GM18870 (cell line): ENCODE measurements at regions not wholly inside any gene's neighbourhood (a gene's known extent, or its start where the extent isn't known, plus 50 kb on each side); places are given as distances from the start of the nearest gene placed in this dataset.
A peak's percentile ranks its signal among the peaks of the same experiment; 100 is the strongest.
"Not testable (repeated sequence)": the region's sequence is repeated elsewhere in the genome, so short reads cannot be mapped to it uniquely, and the experiment has no call there.

Experiments
- ATAC-seq: cut with Tn5 transposase; IDR thresholded peaks from one replicate; pipeline ENCODE4 v1.9.1; 2021; ENCODE audit warnings: moderate library complexity; ENCODE audit not compliant: unreplicated experiment

DNA sequence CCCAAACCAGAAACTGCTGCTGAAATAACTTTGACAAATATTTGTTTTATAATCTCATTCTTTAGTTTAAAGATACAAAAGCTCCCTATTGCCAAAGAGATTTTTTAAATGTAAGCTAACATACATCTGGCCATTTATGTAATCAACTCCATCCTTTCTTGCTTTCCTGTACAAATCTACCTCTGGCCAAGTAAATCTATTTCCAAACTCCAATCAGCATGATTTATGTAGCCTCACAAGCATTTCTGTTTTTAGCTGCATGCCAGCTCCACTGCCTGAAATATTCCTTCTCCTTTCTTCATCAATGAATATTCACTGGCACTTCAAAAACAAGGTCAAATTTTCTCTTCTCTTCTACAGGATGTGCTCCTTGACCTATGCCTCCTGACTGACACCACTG lies 80.0 kb downstream of the SHOX2 start:
- ATAC-seq: no peak

DNA sequence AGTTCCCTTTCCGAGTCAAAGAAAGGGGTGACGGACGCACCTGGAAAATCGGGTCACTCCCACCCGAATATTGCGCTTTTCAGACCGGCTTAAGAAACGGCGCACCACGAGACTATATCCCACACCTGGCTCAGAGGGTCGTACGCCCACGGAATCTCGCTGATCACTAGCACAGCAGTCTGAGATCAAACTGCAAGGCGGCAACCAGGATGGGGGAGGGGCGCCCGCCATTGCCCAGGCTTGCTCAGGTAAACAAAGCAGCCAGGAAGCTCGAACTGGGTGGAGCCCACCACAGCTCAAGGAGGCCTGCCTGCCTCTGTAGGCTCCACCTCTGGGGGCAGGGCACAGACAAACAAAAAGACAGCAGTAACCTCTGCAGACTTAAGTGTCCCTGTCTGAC lies 86.3 kb downstream of the SHOX2 start:
- ATAC-seq: not testable (repeated sequence)

DNA sequence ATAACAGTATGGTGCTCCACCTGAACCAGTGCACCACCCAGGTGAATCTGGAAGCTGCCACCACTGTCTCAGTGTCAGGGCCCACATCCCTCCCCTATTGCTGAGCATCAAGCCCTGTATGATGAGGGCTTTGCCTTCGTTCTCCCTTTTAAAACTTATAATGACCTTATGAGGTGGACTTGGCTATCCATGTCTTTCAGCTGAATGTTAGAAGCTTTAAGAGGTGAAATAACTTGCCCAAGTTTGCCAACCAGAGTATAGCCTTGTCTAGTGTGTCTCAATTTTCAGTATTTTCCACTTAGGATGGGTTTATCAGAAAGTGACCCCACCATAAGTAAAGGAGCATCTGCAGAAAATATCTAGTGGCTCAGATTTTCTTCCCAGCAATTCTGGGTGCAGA lies 87.8 kb downstream of the SHOX2 start:
- ATAC-seq: no peak

DNA sequence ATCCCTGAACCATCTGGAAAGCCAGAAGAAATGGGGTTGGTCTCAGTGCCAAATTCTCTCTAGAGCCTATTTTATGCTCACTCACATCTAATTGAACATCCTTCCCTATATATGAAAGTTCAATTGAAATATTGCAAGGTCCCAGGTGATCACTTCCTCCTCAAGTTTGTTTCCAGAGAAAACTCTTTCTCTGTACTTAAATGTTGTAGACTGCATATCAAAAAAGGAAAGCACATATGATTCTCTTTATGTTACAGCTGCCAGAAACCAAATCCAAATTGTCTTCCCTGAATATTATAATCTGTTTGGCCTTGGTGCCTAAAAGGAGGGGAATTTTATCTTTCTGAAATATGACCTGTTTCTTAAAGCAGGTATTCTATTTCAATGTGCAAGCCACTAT lies 93.3 kb downstream of the SHOX2 start:
- ATAC-seq: no peak

DNA sequence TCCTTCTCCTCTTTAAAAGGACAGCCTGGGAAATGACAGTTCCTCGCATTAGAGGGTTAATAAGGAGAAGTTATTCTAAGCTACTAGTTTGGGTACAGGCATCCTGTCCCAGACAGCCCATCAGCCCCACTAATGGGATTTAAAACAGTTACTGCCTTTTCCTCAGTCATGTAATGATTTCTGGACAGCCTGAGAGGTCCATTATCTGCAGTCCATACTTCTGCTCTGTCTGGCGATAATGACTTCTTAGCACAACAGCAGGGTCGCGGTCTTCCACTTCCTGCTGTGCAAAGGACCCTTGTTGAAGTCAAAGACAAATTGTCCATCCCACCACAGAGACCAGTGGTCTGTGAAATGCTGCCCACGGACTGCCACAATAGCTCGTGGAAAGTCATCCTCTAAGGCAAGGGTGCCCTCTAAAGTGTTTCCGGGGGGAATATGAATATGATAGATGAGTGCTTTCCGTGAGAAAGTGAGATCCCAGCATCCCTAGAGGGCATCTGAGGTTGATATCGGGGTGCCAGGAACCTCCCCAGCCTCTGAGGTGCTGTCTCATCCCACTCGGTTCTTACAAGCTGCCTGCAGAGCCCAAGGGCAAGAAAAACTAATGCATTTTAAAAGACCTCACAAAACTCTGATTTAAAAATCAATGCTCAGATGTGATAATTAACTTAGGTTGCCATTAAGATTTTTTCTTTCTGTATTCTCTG lies 100.7 kb downstream of the SHOX2 start:
- ATAC-seq: no peak

DNA sequence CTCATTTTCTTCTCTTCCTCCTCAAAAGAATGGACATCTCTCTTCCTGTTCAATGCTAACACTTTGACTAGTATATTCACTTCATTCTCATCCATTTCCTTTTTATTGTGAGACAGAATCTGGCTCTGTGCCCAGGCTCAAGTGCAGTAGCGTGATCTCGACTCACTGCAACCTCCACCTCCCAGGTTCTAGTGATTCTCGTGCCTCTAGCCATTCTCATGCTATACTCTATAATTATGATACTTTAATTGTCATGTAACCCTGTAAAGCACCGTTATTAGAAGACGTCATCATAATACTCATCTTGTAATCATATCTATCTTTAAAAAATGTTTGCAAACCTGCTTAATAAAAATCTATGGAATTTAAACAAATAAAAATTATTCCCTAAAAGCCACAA lies 107.0 kb downstream of the SHOX2 start:
- ATAC-seq: no peak

DNA sequence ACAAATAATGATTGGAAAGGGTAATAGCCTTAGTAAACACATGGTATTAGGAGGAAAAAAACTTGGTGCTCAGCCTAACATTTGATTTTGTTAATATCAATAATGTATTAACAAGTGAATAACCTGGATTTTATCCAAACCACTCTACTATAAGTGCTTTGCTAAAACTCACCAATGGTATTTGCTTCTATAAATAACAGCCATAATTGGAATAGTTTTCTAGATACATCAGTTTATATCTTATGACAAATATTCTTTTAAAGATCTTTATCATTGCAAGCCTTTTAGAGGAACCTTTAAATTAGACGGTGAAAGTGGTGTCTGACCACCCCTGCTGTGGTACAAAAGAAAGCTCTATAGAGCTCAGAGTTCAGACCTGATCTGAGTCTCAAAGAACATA lies 123.9 kb downstream of the SHOX2 start:
- ATAC-seq: no peak

DNA sequence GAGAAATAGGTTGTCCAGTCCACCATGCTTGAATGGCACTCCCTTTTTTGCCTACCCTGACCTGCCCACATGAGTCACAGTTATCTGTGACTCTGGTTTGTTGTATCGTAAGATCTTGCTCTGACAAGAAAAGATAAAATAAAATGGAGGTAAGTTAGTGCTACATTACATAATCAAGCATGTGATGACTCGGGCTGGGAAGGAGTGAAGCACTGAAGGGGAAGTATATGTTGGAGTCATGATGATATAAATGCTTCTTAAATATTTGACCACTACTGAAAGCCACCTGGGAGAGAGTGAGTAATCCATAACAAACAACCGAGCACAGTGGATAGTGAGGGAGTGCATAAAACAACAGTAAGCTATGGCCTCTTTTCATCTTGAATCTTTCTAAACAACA lies 124.4 kb downstream of the SHOX2 start:
- ATAC-seq: no peak

DNA sequence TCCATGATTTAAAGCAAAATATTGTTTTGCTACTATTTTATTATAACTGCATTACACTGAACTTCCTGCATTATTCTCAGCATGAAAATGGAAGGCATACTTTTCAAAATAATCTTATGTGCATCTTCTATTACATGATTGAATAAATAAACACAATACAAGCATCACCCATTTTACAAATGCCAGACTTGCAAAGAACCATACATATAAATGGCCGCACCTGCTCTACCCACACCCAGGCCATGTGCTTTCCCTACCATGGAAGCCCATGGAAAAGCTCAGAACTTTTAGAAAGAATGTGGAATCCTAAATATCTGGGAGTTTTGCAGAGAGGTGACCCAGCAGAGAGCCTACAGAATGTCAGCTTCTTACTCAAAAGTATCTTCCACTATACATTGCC lies 127.2 kb downstream of the SHOX2 start:
- no peak for ATAC-seq

DNA sequence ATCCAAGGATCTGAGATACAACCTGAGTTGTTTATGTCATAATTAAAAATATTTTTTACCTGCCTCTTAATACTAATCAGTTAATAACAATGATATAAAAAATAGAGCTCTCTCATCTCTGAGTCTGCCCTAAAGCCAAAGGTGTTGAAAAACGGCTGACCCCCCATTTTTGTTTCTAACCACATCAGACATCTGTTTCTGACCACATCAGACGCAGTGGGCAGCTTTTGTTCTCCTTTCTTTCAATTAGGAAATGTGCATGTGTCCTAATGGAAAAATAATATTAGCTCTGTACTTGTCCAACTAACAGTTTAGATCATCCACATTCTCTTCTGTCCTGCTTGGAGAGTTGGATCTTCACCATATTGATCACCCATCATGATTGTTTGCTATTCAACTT lies 144.6 kb downstream of the SHOX2 start:
- no peak for ATAC-seq

DNA sequence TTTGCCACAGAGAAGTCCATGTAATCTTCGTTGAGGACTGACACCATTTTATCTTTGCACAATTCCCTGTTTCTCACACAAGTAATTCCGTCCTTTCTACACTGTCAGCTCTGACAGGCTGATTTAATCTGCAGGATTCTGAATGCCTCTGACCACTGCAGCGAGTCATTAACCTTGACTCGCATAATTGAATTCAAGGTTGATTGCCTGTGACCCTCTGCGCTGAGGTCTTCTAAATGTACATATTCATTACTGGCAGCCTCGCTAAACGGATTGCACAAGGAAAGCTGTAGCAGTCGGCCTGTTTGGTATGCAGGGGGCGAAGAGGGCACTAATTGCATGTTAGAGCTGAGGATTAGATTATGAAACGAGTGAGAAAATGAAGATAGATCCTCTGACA lies 147.8 kb downstream of the SHOX2 start:
- no peak for ATAC-seq

DNA sequence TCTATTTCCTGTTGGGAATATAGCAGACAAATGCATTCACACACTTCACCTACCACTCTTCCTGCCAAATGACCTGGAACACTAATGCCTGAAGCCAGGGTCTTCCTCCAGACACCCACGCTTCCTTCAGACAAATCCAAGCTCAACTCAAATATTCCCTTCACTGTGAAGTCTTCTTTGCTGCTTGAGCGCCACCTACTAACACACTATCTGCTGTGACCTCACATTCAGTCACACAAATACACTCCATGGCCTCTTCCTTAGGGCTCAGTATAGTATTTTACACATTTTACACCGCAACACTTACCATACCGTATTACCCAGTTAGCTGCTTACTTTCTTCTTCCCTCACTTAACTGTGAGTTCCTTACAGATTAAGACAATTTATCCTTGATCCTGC lies 149.4 kb downstream of the SHOX2 start:
- ATAC-seq: no peak

DNA sequence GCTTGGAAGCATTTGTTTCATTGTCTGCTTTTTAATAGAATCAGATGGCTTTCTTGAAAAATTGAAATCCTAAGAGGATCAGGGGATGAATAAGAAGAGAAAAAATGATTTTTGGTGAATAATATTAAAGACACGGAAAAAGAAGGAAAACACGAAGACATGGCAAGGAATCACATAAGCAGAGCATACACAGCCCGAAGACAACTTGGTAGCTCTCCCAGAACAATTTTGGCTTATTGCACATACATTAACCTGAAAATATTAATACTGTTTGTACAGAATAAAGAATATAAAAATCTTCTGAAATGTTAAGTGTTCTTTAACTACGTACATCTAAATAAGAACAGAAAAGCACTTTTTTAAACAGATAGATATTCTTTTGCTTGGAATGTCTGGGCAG lies 150.0 kb downstream of the SHOX2 start:
- ATAC-seq: no peak

DNA sequence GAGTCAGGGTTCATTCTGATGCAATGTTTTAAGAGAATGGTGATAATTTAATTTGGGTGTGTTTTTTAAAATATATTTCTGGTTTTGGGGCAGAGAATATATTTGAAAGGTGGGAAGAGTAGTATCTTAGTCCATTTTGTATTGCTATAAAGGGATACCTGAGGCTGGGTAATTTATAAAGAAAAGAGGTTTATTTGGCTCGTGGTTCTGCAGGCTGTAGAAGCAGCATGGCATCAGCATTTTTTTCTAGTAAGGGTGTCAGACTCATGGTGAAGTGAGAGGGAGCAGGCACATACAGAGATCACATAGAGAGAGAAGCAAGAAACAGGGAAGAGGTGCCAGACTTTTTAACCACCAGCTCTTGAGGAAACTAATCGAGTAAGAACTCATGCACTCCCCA lies 152.7 kb downstream of the SHOX2 start:
- no peak for ATAC-seq

DNA sequence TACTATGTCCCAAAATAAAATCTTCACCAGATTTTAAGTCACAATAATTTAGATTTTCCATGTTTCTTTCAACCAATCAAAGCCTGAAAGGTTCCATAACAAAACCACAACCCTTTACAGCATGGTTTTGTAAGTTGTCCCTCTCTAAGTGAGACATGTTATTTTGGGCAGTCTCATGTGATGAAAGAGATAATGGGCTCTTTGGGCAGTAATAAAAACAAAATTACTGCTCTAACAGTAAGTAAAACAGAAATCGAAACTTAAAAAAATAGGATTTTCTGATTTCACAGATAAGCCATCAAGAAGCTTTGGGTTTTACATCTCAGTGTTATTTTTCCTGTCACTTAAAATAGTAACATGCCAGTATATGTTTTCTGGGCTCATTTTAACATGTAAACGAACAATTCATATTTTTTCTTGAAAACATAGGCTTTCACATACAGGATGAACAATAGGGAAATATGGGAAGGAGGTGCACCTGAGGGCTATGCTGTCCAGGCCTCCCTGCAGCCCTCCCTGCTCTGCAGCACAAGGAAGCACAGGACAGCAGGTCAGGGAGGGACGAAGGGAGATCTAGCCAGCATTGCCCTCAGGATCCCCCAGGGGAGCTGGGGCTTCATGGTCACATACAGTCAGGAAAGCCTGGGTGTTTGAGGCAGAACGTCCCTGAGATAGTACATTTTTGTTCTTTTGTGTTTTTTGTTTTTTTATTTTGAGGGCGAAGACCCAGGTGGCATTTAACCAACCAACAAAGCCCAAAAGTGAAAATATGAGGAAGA lies 157.4 kb downstream of the SHOX2 start:
- no peak for ATAC-seq

DNA sequence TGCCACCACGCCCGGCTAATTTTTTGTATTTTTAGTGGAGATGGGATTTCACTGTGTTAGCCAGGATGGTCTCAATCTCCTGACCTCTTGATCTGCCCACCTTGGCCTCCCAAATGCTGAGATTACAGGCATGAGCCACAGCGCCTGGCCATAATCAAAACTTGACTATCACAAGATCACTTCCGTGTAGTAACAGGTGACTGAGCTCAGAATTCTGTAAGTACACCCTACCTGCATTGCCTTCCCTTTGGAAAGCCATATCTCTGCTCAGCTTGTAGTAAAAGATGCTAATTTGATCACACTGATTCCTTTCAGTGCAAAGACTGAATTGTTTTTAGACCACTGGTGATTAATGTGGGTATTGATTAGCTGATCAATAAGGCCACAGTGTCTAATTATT lies 167.1 kb downstream of the SHOX2 start:
- ATAC-seq: no peak

DNA sequence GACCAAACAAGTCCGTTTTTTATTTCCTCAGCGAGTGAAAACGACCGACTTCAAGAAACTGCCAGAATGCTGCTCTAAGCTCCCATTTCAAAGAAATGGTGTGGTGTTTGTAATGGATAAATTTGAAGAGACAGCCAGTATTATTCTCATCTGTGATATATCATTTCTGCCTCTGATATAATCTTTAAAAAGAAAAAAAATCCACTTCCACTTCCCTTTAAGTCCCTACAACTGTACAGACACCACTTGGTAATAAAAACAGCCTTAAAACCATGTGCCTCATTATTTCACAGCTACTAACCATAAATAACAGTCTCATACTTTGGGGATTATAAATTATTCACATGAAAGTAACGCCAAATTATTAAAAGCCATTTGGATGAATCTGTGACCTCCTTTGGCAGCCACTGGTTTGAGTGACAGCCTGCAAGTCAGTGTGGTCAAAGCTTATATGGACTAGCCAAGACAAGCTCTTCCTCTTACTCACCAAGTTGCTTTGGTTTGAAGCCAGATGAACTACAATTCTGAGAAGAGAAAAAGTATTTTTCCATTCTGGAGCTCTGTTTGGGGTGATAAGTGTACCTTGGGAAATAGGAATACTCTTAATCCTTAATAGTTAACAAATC lies 168.0 kb downstream of the SHOX2 start:
- no peak for ATAC-seq

DNA sequence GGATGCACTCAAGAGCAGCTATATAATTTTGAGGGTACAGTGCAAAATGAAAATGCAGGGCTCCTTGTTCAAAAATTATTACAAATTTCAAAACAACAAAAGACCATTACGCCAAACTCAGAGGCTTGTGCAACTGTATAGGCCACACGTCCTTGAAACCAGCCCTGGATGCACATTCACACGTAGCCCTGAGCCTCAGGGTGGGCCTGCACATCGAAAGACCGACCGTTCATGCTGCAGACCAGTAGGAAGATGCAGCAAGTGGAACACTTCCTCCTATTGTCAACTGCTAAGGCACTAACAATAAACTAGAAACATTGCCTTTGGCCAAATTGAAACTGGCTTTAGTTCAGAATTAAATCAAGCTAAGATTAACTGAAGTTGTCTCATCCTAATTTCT lies 174.7 kb downstream of the SHOX2 start:
- ATAC-seq: no peak

DNA sequence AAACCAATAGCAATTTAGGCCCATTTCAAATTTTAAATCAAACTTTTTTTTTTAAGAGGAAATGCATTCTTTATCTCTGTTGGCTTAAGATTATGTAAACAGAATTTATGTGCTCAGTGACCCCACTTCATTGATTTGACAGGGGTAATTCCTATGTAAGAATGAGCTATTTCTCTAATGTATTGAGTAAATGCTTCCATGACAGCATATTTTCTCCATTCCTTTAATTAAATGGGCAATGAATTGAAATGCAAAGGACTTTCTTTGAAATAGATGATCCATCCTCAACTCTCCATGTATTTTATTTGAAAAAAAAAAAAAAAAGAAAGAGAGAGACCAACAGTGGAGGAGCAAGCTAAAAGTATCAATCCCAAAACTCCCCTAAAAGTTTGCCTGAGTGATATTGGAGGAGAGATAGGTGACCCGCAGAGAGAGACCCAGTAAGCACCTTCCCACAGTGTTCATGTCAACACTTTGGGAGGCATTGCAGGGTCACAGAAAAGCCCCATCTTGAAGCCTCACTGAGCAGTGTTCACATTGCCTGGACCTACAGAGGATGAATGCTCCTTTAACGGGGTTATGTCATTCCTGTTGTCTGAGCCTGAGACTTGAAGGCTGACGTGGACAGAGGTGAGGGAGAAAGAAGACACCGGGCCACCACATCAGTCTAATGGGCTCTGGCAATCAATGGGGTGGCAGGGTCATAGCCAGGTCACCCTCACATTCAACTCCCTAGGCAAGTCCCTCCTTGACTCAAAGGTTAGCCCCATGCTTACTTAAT lies 176.0 kb downstream of the SHOX2 start:
- ATAC-seq: no peak

DNA sequence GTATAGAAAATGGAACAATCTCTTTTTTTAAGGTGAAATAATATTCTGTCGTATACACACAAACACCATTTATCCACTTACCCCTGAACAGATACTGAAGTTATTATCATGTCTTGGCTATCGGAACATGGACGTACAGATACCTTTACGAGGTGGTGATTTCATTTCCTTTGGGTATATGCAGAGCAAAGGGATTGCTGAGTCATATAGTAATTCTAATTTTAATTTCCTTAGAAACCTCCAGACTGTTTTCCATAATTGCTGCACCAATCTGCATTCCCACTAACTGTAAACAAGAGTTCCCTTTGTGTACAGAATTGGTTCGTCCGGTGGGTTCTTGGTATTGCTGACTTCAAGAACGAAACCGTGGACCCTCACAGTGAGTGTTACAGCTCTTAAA lies 179.4 kb downstream of the SHOX2 start:
- ATAC-seq: no peak

DNA sequence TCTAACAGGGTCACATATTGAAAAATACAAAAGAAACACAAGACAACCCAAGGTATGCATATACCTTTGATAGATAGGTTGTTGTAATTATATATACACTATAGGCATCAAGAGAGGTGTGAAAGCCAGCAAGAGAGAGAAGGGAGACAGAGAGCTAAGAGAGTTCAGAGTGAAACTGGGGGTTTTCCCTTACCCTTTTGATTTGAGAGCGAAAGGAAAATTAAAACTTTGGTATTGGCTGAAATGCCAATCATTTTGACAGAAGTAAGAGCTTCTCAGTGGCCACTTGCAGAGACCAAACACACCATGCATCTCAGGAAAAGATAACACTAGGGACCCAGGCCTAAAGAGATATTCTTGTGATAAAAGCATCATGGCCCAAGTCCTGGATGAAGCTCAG lies 183.6 kb downstream of the SHOX2 start:
- peak; percentile 80 for ATAC-seq

DNA sequence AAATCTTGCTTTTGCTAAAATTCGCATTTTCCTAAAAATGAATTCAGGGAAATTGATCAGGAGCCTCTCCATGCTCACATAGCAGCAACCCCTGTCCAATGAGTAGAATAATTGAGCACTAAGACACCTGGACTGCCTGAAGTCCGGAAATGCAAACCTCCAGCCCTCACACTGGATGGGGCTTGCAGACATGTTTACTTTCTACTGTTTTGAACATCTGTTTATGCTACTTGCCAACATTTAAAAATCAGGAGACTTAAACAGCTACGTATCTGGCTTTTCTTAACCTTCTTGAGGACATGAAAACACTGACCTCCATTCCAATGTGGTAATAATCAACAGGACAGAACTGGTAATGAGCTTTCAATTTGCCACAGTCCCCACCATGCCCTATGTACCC lies 184.4 kb downstream of the SHOX2 start:
- ATAC-seq: no peak
